ENCODE measurements at regions not wholly inside any gene's neighbourhood (a gene's known extent, or its start where the extent isn't known, plus 50 kb on each side); places are given as distances from the start of the nearest gene placed in this dataset.

GRCh38 chr14:60563113-60563512 lies 54.2 kb downstream of the SIX6 start:
- TF ChIP-seq POLR2A (IDR thresholded peaks at IDR 0.05; ENCODE audit: extremely low read depth, insufficient read length) (no peak), CTCF (IDR thresholded peaks at IDR 0.05; ENCODE audit: low read depth, low read length) (no peak), MAX (IDR thresholded peaks at IDR 0.05; ENCODE audit: low read depth, low read length) (no peak), MYC (IDR thresholded peaks at IDR 0.05; ENCODE audit: low read depth, low read length) (no peak)
- no peak overlapping the region for H3K4me3 ChIP-seq (ENCODE audit: low read depth, low read length)
- no peak for DNase-seq (ENCODE audit: low read depth)

- H3K4me3 ChIP-seq (ENCODE audit: low read depth, low read length): no peak overlapping the region
- no peak for TF ChIP-seq POLR2A (IDR thresholded peaks at IDR 0.05; ENCODE audit: extremely low read depth, insufficient read length)
- no peak for TF ChIP-seq MAX (IDR thresholded peaks at IDR 0.05; ENCODE audit: low read depth, low read length)
- no peak for TF ChIP-seq MYC (IDR thresholded peaks at IDR 0.05; ENCODE audit: low read depth, low read length)
- no peak for TF ChIP-seq CTCF (IDR thresholded peaks at IDR 0.05; ENCODE audit: low read depth, low read length)
- DNase-seq (ENCODE audit: low read depth): no peak
These were observed 56.3 kb downstream of the SIX6 start for GRCh38 chr14:60565211-60565610.

- TF ChIP-seq CTCF (IDR thresholded peaks at IDR 0.05; ENCODE audit: low read depth, low read length): no peak
- no peak for TF ChIP-seq MYC (IDR thresholded peaks at IDR 0.05; ENCODE audit: low read depth, low read length)
- no peak for TF ChIP-seq POLR2A (IDR thresholded peaks at IDR 0.05; ENCODE audit: extremely low read depth, insufficient read length)
- no peak for TF ChIP-seq MAX (IDR thresholded peaks at IDR 0.05; ENCODE audit: low read depth, low read length)
- no peak overlapping the region for H3K4me3 ChIP-seq (ENCODE audit: low read depth, low read length)
- no peak for DNase-seq (ENCODE audit: low read depth)
These were observed 57.2 kb downstream of the SIX6 start for GRCh38 chr14:60566101-60566500.

- DNase-seq (ENCODE audit: low read depth): no peak
- TF ChIP-seq MAX (IDR thresholded peaks at IDR 0.05; ENCODE audit: low read depth, low read length) (no peak), CTCF (IDR thresholded peaks at IDR 0.05; ENCODE audit: low read depth, low read length) (no peak), MYC (IDR thresholded peaks at IDR 0.05; ENCODE audit: low read depth, low read length) (no peak), POLR2A (IDR thresholded peaks at IDR 0.05; ENCODE audit: extremely low read depth, insufficient read length) (no peak)
- H3K4me3 ChIP-seq (ENCODE audit: low read depth, low read length): no peak overlapping the region
These were observed 65.1 kb downstream of the SIX6 start for GRCh38 chr14:60573943-60574495.

- DNase-seq (ENCODE audit: low read depth): no peak
- TF ChIP-seq MAX (IDR thresholded peaks at IDR 0.05; ENCODE audit: low read depth, low read length) (no peak), MYC (IDR thresholded peaks at IDR 0.05; ENCODE audit: low read depth, low read length) (no peak), CTCF (IDR thresholded peaks at IDR 0.05; ENCODE audit: low read depth, low read length) (no peak), POLR2A (IDR thresholded peaks at IDR 0.05; ENCODE audit: extremely low read depth, insufficient read length) (no peak)
- H3K4me3 ChIP-seq (ENCODE audit: low read depth, low read length): no peak overlapping the region
These were observed 66.1 kb downstream of the SIX6 start for GRCh38 chr14:60575008-60575407.

Measured in NB4 (cell line).